NCI-H526 treated with DMSO at 0.1 percent for 48 hours (cell line): ENCODE measurements at regions not wholly inside any gene's neighbourhood (a gene's known extent, or its start where the extent isn't known, plus 50 kb on each side); places are given as distances from the start of the nearest gene placed in this dataset.

Experiments used
- DNase-seq: peaks from one replicate; lab custom pipeline; 2025; lab: John Stamatoyannopoulos, UW

GRCh38 chr12:89821896-89822295 lies 113.3 kb upstream of the ATP2B1 start:
- DNase-seq = no peak

- DNase-seq = no peak
Observed at GRCh38 chr12:89817501-89818226, 109.0 kb upstream of the ATP2B1 start.

GRCh38 chr12:89815225-89815624 lies 106.6 kb upstream of the ATP2B1 start:
- DNase-seq = no peak

GRCh38 chr12:89803412-89803811 lies 94.8 kb upstream of the ATP2B1 start:
- no peak for DNase-seq

DNA sequence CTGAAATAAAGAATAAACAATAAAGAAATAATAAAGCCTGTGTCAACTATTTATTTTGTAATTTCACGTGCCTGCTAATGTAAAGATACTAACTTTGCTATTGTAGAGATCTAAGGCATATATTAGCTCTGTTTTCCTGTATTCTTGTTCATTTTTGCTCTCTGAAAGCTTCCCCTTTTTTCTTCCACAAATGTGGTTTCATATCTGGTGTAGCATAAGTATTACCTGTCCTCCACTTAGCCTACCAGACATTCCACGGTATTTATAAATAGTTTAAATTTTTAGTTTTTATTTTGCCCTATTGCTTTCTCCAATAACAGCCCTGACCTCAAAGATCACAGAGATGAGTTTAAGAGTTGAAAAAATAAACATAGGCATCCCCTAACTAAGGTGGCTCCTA lies 92.6 kb upstream of the ATP2B1 start:
- no peak for DNase-seq

- no peak for DNase-seq
Observed at GRCh38 chr12:89800435-89800834, 91.8 kb upstream of the ATP2B1 start.

GRCh38 chr12:89799316-89799715 lies 90.7 kb upstream of the ATP2B1 start:
- no peak for DNase-seq

DNA sequence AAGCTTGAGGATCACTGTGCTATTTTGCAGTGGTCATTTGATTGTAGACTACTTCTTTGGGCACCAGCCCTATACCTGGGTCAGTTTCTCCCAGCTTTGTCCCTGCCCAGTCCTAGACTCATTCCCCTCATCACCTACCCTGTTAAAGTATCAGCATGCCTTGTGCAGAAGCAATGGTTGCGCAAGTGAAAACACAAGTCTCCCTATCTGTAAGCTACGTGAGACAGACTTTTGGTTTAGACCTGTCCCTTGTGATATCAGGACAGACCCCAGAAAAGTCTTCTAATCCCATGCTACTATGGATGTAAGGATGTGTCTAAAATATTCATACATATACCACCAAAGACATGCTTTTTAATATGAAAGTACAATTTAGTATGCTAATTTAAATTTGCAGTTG lies 88.8 kb upstream of the ATP2B1 start:
- DNase-seq = no peak

- DNase-seq = no peak
Observed at GRCh38 chr12:89796798-89797382, 88.3 kb upstream of the ATP2B1 start.

GRCh38 chr12:89793946-89794345 lies 85.3 kb upstream of the ATP2B1 start:
- no peak for DNase-seq

- DNase-seq = no peak
Observed at GRCh38 chr12:89791286-89791685, 82.6 kb upstream of the ATP2B1 start.

DNA sequence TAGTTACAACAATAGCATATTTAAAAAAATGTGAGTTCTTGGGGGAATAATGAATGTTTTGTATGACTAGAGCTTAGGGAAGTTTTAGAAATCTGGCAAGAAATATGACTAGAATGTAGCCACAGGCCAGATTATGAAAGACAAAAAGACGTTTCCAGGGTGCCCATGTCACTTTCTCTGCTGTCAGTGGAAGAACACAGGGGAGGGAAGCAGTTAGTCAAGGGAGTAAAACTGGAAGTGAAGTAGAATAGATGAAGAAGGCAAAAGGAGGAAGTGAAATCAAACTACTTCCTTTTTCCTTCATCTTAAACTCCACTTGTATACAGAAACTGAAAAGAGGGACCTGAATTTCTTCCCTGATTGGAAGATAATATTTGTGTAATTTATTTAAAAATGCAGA lies 81.2 kb upstream of the ATP2B1 start:
- no peak for DNase-seq

GRCh38 chr12:89787763-89788162 lies 79.1 kb upstream of the ATP2B1 start:
- no peak for DNase-seq

DNA sequence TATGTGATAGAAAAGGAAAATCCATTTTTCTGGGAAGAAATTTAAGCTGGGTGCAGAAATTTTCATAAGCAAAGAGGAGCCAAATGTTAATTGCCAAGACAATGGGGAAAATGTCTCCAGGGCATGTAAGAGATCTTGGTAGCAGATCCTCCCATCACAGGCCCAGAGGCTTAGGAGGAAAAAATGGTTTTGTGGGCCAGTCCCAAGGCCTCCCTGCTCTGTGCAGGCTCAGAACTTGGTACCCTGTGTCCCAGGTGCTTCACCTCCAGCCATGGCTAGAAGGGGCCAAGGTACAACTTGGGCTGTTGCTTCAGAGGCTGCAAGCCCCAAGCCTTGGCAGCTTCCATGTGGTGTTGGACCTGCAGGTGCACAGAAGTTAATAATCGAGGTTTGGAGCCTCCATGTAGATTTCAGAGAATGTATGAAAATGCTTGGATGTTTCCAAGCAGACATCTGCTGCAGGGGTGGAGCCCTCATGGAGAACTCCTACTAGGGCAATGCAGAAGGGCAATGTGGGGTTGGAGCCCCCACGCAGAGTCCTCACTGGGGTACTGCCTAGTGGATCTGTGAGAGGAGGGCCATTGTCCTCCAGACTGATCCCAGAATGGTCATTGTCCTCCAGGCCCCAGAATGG lies 77.7 kb upstream of the ATP2B1 start:
- DNase-seq = no peak

DNA sequence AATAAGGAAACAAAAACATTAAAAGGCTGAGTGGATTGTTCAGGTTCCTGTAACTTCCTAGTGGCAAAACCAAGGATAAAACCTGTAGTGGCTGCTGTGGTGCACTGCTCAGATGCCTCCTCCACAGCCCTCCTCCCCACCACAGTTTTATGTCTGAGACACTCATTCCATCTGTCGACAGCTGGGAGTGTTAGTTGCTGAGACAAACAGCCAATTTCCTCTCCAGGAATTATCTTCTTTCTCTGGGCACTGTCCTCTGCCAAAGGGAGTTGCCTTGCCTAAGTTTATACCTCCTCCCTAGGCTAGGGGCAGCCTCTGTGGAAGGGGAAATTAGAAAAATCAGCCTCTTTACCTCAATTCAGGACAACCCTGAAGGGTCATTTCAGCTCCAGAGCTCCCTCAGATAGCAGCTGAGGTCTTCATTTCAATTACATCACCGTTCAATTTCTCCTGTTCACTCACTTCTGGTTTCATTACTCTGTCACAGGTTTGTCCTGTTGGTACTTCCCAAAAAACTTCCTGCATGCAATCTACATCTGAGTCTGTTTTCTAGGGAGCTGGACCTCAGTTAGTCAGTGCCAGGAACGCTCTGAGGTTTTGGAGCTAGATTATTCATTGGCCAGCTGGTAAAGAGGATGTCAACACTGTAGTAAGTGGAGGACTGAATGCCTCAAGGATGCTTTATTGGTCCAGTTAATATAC lies 74.9 kb upstream of the ATP2B1 start:
- no peak for DNase-seq

DNA sequence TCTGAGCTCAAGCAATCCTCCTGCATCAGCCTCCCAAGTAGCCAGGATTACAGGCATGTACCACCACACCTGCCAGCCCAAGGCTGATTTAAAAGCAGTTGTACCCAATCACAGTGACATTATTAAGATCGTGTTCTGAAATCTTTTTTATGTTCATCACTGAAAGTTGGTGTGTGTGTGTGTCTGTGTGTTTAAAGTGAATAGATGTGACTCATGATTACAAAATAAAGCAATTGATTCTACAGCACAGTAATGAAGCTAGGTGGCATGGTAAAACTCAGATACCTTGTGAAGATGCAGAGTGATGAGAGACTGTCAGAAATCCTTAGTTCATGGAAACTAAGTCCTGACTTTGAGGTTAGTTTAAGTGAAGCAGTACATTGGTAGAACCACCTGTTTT lies 74.2 kb upstream of the ATP2B1 start:
- no peak for DNase-seq

DNA sequence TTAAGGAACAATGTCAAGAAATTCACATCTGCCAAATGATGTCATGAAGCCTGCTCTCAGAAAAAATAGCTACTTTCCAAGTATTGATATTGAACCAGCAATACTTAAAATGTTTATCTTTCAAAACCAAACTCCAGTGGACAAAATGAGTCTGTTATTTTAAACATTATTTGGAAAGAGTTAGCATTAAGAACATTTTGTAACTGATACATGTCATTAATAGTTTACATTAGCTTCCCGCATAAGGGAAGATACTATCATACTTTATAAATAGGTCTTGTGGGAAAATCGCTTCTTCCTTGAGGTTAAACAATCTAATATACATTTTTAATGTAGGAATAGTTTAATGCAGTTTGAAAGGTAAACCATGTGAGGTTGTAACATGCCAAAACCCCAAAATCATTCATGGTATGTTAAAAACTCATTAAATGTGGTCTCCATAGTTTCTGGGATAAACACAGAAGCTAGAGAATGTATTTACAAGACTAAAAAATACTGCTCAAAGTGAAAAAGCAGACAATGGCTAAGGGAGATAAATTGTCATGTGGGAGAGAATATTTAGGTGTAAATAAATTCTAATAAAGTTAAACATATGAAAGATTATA lies 73.4 kb upstream of the ATP2B1 start:
- DNase-seq = no peak

DNA sequence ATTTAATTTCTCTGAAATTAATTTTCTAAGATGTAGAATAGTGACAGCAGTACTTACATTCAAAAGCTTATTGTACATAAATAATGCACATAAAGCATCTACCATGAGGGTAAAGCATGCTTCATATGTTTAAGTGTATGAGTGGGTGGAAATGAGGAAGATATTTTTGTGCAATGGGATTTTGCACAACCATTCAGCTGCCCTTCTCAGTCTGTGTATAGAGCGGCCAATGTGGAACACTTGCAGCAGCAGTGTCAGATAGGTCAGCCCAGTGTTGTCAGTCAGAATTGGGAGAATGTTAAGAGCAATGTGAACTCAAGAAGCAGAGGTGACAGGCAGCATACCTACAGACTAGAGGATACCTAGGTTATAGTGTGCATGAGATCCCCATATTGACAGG lies 72.5 kb upstream of the ATP2B1 start:
- no peak for DNase-seq

- DNase-seq = no peak
Observed at GRCh38 chr12:89779090-89779489, 70.5 kb upstream of the ATP2B1 start.

- DNase-seq = no peak
Observed at GRCh38 chr12:89777733-89778379, 69.2 kb upstream of the ATP2B1 start.

DNA sequence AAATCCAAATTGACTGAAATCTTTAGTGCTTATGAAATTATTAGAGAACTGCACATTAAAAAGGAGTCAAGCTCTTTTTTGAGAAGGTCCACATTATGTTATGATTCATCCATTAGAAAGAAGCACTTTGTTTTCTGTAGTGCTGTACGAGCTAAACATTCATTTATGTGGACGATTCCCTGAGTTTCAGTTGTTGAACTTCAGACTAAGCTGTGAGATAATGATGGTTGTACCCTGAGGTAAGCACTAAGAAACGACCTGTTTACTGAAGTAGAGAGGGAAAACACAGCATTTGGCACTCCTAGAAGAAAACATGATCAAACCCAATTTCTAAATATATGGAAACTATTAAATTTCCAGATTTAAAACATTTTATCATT lies 67.3 kb upstream of the ATP2B1 start:
- no peak for DNase-seq
